ENCODE measurements at regions not wholly inside any gene's neighbourhood (a gene's known extent, or its start where the extent isn't known, plus 50 kb on each side); places are given as distances from the start of the nearest gene placed in this dataset.

DNA sequence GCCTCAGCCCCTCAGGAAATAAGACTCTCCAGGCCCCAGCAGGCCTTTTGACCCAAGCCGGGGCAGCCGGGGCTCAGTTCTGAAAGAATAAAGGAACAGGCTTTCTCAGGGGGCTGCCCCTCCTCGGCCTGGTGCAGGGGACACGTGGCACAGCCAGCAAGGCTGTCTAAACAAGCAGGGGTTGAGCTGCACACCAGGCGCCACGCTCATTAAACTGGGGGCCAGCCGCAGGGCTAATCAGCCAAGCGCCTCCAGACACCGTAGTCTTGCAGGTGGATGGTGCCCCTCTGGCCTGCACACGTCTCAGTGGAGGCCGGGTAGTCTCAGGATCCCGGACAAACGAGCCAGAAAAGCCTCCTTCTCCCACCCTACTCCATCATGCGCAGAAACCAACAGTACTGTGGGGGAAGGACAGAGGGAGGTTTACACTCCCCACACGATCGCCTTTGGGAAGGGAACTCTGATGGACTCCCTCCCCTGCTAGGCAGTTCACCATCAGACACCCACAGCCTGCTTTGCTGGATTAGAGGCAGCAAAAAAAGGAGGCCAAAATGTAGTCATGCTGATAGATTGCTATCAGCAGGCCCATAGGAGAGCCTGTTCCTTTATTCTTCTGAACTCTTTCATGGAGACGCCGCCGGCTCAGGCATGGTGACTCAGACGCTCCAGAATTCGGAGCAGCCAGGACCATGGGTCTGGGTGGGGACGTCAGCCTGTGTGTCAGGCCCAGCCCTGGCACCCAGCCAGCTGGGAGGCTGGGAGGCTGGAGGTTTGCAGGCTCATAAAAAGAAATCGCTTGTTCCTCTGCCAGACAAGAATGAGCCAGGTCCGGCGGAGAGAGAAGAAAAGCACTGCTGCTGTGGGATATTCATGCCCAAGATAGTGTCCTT lies 342.4 kb downstream of the BCOR start:
- DNase-seq, result peak; percentile 25

DNA sequence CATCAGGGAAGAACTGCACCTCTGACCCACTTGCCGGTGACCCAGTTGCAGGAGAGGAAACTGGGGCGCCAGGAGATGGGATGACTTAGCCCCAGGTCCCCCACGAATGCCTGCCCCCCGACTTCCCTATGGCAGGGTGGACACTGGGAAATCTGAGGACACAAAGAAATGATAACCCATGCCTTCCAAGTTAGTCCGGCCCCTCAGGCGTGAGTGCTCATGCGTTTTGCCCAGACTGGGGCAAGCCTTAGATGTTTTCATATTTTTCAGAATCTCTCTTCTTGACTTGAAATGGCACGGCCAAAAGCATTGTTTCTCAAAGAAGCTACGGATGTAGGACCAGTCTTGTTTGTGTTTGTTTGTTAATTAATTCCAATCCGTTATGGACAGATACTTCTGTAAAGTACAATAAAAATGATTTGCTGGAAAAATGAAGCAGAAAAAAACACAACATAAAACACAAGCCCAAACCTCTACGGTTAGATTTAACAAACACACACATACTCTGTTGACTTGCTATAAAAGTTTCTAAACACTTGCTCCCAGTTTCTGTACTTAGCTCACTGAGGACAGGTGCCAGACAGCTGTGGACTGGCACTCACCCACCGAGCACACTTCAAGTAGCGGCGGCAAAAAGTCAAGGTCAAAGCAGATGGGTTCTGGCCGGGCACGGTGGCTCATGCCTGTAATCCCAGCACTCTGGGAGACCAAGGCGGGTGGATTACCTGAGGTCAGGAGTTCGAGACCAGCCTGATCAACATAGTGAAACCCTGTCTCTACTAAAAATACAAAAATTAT lies 341.5 kb downstream of the BCOR start:
- no peak for DNase-seq

DNA sequence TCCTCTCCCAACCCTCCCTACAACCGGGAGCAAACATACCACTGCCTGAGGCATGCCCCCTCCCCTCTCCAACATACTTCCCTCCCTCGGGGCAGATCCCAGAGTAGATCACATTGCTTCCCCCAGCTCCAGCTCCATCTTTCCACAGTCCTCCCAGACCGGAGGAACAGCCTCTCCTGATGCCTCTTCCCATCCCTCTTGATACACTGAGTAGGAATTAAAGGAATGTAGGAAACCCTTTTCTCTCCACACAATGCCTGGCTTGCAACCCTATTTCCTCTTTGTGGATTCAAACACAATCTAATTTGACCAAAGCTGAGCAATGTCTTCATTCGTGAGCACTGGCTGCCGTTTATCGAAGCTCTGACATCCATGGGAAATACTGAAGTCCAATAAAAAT lies 339.8 kb downstream of the BCOR start:
- DNase-seq, result no peak

DNA sequence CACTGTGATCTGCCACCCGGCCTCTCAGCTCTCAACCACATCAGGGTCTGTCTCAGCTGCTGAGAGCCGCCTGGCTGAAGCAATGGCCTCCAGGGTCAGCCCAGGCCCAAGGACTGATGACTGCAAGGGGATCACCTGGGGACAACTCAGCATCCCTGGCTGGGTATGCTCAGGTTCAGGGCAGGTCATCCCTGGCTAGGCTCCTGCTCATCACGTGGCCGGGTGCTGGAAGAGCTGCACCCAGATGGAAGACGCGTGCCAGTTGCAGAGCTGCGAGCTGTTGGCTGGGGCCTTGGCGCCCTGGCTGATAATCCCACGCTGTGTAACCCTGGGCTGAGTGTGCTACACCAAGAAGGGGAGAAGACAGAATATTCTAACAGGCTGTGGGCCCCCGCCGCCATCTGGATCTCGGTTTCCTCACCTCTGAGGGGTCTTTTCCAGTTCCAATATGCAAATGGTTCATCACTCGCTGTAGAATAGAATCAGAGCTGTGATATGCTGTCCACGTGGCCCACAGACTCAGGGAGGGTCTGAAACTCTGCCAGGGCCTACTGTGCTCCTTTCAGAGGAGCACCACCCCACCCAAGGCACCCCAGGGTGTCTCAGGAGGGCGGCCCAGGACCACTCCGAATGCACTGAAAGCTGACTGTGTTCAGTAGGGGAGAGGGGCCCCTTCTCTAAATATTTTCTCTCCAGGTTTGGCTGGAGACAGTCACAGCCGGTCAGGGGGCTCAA lies 338.8 kb downstream of the BCOR start:
- no peak for DNase-seq

DNA sequence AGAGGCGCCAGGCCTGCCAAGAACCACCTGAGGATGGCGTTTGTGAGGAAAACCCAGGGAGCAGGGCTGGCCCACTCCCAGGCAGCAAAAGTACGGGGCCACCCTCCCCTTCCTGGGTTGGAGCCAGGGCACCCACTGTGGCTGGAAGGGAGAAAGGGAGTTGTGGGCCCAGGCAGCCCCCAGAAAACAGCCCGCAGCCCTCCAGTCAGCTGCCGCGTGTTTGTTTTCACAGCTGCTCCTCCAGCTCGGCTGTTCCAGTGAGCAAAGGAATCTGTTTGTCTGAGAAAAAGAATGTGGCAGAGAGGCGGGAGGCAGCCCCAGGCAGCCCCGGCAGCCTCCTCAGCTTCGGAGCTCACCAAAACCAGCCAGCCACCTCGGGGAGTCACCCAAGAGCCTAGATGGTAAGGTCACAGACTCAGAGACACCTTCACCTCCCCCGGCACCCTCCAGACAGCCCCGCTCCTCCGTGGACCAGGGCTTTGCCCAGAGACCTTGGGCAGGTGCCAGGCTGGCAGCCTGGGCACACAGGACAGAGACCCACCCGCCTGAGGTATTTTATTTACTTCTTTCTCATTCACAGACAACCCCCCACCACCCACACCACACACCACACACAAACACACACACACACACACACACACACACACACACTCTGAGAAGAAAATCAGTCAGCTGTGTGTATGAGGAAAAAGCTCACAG lies 338.1 kb downstream of the BCOR start:
- DNase-seq, result no peak

GRCh38 chrX:39760930-39761329 lies 336.8 kb downstream of the BCOR start:
- DNase-seq, result no peak

DNA sequence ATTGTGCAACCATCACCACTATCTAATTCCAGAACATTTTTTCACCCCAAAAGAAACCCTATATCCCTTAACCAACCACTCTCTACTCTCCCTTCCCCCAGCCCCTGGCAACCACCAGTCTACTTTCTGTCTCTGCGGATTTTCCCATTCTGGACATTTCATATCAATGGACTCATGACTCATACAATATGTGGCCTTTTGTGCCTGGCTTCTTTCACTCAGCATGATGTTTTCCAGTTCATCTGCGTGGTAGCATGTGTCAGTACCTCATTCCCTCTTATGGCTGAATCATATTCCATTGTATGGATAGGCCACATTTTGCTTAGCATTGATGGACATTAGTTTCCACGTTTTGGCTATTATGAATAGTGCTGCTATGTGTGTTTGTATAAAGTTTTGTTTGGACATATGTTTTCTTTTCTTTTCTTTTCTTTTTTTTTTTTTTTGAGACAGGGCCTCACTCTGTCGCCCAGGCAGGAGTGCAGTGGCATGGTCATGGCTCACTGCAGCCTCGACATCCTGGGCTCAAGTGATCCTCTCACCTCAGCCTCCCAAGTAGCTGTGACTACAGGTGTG lies 335.4 kb downstream of the BCOR start:
- no peak for DNase-seq

DNA sequence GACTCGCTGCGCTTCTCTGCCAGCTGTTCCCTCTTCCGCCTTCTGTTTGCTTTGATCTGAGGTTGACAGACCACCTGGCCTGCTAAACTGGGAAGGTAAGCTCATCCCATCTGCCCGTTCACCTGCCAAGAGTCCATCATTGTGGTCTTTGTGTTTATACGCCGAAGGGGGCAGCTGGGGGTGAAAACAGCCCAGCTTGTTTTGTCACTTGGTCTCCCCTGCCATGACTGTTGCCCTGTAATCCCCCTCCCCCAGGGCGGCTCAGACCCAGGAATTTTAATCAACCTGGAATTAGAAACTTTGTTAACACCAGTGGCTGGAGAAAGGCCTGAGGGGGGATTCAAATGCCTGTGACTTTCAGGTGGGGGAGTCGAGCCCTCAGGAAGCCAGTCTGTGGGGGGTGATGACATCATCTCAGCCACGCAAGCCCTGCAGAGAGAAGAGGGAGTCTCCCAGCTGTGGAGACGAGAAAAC lies 333.3 kb downstream of the BCOR start:
- DNase-seq, result no peak

DNA sequence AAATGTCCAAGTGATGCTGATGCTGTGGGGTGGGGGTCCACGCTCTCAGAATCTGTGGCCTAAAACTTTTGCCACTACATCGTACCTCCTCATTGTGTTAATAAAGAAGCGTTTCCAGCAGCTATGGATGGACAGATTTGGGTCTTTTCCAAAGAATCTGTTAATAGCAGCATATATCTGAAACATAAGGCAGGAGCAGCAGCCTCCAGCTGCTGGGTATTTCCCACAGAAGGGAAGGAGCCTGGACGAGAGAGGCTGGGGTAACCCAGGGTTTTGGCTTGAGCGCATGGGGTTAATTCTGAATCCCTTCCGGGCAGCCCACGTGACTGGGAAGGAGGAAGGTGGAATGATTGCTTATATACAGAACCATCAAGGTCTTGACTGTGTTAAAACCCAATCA lies 332.4 kb downstream of the BCOR start:
- no peak for DNase-seq

DNA sequence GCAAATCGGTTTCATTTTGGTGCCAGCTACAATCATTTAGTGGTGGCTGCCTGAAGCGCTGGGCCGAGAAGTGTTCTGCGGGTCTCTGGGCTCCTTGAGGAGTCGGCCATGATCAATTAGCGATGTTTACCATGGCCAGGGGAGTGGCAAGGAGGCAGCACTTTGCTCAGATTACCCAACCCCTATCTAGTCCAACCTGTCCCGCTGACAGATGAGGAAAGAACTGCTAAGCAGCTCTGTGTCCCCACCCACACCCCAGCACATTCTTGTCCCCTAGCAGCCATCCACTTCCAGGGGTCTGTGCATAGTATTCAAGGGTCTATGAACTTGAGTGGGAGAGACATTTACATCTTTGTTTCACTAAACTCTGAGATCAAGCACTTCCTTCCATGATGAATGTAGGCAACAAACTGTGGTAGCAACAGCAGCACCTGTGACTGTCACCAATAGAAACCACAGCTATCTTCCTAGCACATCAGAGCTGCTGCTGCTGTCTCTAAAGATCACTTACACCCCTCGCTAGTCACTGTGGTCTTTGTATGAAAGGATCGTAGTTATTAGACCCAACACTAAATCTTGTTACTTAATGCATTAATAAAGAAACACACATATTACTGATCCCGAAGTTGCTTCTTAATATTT lies 331.6 kb downstream of the BCOR start:
- DNase-seq, result no peak

- no peak for DNase-seq
Observed at GRCh38 chrX:39766855-39767254, 330.9 kb downstream of the BCOR start.

DNA sequence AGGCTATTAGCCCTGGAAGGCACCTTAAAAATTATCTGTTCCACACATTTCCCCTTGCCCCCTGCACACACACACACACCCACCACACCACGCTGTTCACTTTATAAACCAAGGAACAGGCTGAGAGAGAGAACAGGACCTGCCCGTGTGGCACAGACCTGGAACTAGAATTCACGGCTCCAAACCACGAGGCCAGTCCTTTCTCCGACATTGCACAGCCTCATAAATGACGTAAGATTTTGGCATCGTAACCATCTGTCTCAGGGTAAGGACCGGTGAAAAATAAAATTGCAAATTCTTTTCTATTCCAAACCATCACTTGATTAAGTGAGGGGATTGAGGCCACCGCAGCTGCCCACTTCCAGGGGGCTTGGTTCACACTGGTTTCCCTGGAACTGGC lies 330.3 kb downstream of the BCOR start:
- no peak for DNase-seq

DNA sequence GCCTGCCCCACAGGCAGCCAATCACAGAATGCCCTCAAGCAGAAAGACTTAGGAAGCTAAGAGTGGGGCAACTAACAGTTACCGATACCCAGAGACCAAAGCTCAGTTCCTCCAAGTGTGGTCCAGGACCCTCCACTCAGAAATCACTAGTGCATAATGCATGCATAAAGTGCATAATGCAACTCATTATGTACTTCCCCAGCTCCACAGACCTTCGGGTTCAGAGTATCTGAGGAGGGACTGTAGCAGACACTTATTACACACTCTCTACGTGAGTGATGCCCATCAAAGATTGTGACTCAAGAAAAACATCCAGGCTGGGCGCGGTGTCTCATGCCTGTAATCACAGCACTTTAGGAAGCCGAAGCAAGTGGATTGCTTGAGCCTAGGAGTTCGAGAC lies 328.0 kb downstream of the BCOR start:
- no peak for DNase-seq

- DNase-seq, result no peak
Observed at GRCh38 chrX:39771089-39771488, 326.7 kb downstream of the BCOR start.

DNA sequence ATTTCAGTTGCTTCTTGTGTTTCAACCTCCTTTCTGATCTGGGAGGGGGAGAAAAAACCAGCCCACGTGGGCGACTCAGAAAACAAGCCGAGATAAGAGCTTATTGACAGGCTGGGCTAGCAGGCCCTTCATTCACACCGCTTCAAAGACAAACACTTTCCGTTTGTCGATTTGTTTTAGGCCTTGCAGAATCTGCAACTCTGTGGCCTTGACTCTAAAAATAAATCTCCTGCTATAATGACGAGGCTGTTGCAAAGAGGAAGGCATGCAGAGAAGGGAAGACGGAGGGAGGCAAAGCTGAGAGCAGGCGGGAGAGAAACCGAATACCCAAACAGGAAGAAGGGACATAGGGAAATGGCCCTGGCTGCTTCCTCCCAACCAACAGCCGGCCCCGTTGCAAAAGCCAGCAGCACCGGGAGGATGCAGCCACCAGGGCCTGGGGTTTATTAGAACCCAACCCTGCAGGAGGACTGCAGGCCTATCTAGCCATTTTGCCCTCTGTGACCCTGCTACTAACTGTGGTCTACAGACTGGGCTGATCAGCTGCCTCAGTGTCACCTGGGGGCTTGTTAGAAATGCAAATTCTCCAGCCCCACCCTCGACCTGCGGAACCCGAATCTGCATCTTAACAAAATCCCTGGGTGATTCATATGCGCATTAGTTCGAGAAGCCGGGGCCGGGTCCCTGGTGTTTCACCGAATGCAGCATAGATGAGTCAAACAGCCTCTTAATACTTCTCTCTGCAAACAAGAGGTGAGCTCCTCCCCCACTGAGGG lies 325.5 kb downstream of the BCOR start:
- DNase-seq, result peak; percentile 24

DNA sequence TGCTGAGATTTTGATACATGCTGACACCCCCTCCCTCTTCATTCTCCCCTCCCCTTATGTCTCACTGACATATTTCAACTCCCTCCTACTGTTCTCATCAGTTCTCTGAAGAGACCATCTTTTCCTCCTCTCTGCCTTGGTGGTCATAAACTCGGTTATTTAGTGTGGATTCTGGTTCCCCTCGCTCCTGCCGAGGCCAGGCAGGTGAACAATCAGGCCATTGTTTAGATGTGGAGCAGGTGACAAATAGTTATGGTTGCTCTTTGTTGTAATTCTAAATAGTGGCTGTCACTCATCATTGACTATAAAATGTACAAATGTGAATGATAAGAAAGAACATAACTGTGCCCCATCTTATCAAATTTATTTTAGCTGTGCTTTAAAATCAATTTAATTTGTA lies 324.6 kb downstream of the BCOR start:
- DNase-seq, result no peak

DNA sequence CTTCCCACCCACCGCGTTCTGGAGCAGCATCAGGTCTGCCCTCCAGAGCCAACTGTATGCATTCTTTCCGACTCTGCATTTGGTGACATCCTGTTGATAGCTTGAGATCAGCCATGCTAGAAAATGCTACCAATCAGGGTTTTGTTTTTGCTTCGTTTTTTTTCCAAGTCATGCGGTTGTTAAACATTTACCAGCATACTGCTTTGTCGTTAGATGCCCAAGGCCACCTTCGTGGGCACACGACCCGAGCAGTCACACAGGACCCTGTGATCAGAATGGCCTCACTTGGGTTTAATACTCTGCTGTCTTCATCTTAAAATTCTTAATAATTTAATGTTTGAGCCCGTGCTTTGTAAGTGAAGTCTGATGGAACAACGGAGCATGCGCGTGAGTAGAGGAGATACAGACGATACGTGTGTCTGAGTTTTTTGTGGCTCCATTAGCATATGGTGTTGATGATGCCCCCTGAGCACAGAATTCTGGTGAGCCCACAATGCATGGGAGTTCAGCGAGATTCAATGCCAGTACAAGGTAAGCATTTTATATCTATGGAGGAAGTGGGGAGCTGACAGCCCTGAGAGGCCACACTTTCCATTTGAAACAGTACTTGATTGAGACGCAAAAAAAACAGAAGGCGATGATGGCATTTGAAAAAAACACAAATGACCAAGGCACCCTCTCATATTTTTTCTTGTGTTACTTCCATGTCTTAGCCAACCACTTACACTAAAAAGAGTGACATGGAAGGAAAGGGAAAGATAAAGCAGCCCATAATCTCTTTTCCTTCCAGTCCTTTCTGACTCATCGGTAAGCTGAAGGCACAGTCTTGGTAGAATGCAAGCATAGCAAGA lies 323.6 kb downstream of the BCOR start:
- DNase-seq, result no peak

GRCh38 chrX:39774774-39775328 lies 322.9 kb downstream of the BCOR start:
- DNase-seq, result no peak

- DNase-seq, result no peak
Observed at GRCh38 chrX:39777623-39778025, 320.1 kb downstream of the BCOR start.
